GM06990 (cell line): ENCODE measurements at regions not wholly inside any gene's neighbourhood (a gene's known extent, or its start where the extent isn't known, plus 50 kb on each side); places are given as distances from the start of the nearest gene placed in this dataset.
"Not testable (repeated sequence)": the region's sequence is repeated elsewhere in the genome, so short reads cannot be mapped to it uniquely, and the experiment has no call there.

Experiments
- DNase-seq: peaks from one replicate; pipeline ENCODE4 v3.0.0-alpha.2; 2011; ENCODE audit not compliant: insufficient read length; ENCODE audit errors: extremely low read depth
- H3K27me3 ChIP-seq: replicated peaks from 2 replicates; pipeline ENCODE4 v1.6.0; 2011; ENCODE audit warnings: low read length; ENCODE audit not compliant: control insufficient read depth, insufficient read depth
- H3K36me3 ChIP-seq: 2 replicates; pipeline ENCODE4 v1.5.1; 2011; ENCODE audit warnings: low read length; ENCODE audit not compliant: control insufficient read depth, insufficient read depth
- H3K4me3 ChIP-seq: replicated peaks from 2 replicates; pipeline ENCODE4 v1.5.1; 2011; ENCODE audit warnings: low read depth, mild to moderate bottlenecking, control low read depth, low read length
- CTCF ChIP-seq: IDR thresholded peaks from 2 replicates; pipeline ENCODE4 v1.5.1; 2011; ENCODE audit warnings: low read length, control low read depth, mild to moderate bottlenecking, inconsistent platforms; ENCODE audit not compliant: insufficient read depth, poor library complexity, severe bottlenecking

GRCh38 chr17:13418891-13419290 is 182.8 kb downstream of the HS3ST3A1 start:
- no peak for TF ChIP-seq CTCF
- H3K27me3 ChIP-seq: no peaks in the 10 kb centered on the region
- no peak for DNase-seq
- H3K4me3 ChIP-seq: no peak overlapping the region
- no peaks in the 10 kb centered on the region for H3K36me3 ChIP-seq

GRCh38 chr17:13417381-13417950 is 184.3 kb downstream of the HS3ST3A1 start:
- Histone ChIP-seq H3K4me3 (no peak overlapping the region), H3K36me3 (no peaks in the 10 kb centered on the region), H3K27me3 (no peaks in the 10 kb centered on the region)
- no peak for TF ChIP-seq CTCF
- no peak for DNase-seq

GRCh38 chr17:13416748-13417363 is 184.9 kb downstream of the HS3ST3A1 start:
- DNase-seq: no peak
- Histone ChIP-seq H3K4me3 (no peak overlapping the region), H3K27me3 (no peaks in the 10 kb centered on the region), H3K36me3 (no peaks in the 10 kb centered on the region)
- TF ChIP-seq CTCF: no peak

- TF ChIP-seq CTCF: no peak
- H3K27me3 ChIP-seq: no peaks in the 10 kb centered on the region
- no peaks in the 10 kb centered on the region for H3K36me3 ChIP-seq
- H3K4me3 ChIP-seq: no peak overlapping the region
- no peak for DNase-seq
Measured at GRCh38 chr17:13415871-13416416, 185.8 kb downstream of the HS3ST3A1 start.

GRCh38 chr17:13415200-13415599 is 186.5 kb downstream of the HS3ST3A1 start:
- not testable (repeated sequence) for H3K36me3 ChIP-seq, H3K27me3 ChIP-seq, H3K4me3 ChIP-seq, DNase-seq

- Histone ChIP-seq H3K27me3 (no peaks in the 10 kb centered on the region), H3K4me3 (no peak overlapping the region), H3K36me3 (no peaks in the 10 kb centered on the region)
- no peak for DNase-seq
- TF ChIP-seq CTCF: no peak
Measured at GRCh38 chr17:13413001-13413400, 188.7 kb downstream of the HS3ST3A1 start.
